HCT116 (cell line): ENCODE measurements at regions not wholly inside any gene's neighbourhood (a gene's known extent, or its start where the extent isn't known, plus 50 kb on each side); places are given as distances from the start of the nearest gene placed in this dataset.

Source experiments
- ATAC-seq: fragments of 200-7000 bp; cut with Tn5 transposase; 2 replicates; pipeline ENCODE4 v1.9.1; 2020; ENCODE audit warnings: mild to moderate bottlenecking, moderate library complexity
- BruUV-seq: library from RNA; stranded (reverse); fragments of 400-500 nt; replicated peaks from 2 replicates; lab custom pipeline; 2021; lab: Mats Ljungman, UMichigan
- CTCF ChIA-PET: fragments of 300-600 bp; sonication (Branson Sonifier 250); formaldehyde crosslinking; loops from one replicate; lab custom pipeline; 2021; ENCODE audit warnings: antibody characterized with exemption; lab: Charles Lee
- POLR2A ChIA-PET: fragments of 300-600, 350-600 bp; sonication (Branson Sonifier 250); formaldehyde crosslinking; loops from one replicate; lab custom pipeline; 2021; ENCODE audit warnings: antibody characterized with exemption; lab: Charles Lee
- RAD21 ChIA-PET, 2 experiments: fragments of 300-600 bp; sonication (Branson Sonifier 250); formaldehyde crosslinking; loops; one replicate each; lab custom pipeline; 2023; ENCODE audit warnings: low total read pairs in 2 of 2; ENCODE audit not compliant: uncharacterized antibody in 2 of 2, unreplicated experiment in 2 of 2, low non-redundant PET in 1 of 2; lab: Charles Lee
- DNase-seq: peaks from one replicate; pipeline ENCODE4 v3.0.0-alpha.2; 2010; ENCODE audit warnings: low read depth, low spot score
- H2AFZ ChIP-seq: fragments of 200-600 bp; shearing (Covaris generic), sonication (generic); 2 replicates; pipeline ENCODE4 v1.6.1; 2017; ENCODE audit warnings: low read depth, mixed run types, mixed read lengths, antibody characterized with exemption, low read length; ENCODE audit not compliant: poor library complexity, severe bottlenecking
- H3K27ac ChIP-seq: 2 replicates; pipeline ENCODE4 v1.5.1; 2012; ENCODE audit warnings: low read depth, low read length
- H3K27me3 ChIP-seq: fragments of 200-600 bp; sonication (generic); 2 replicates; pipeline ENCODE4 v1.6.1; 2016; ENCODE audit warnings: mixed run types, low read length, mixed read lengths; ENCODE audit not compliant: insufficient read depth
- H3K36me3 ChIP-seq, 2 experiments: fragments of 200-500 bp in 1 of 2; fragments of 200-600 bp in 1 of 2; sonication (Bioruptor generic) in 1 of 2; sonication (generic) in 1 of 2; 2 replicates each; pipeline versions ENCODE4 v1.5.1 to v1.6.1; 2014 to 2016; ENCODE audit warnings: low read length in 2 of 2, inconsistent platforms in 1 of 2, mixed read lengths in 1 of 2, mixed run types in 1 of 2; ENCODE audit not compliant: insufficient read depth in 2 of 2, control insufficient read depth in 1 of 2
- H3K4me1 ChIP-seq, 2 experiments: fragments of 200-600 bp in 1 of 2; sonication (generic) in 1 of 2; 2 replicates each; pipeline versions ENCODE4 v1.5.1 to v1.6.1; 2012 to 2017; ENCODE audit warnings: low read length in 2 of 2, inconsistent platforms in 1 of 2, mild to moderate bottlenecking in 1 of 2, mixed read lengths in 1 of 2, mixed run types in 1 of 2, moderate library complexity in 1 of 2; ENCODE audit not compliant: insufficient read depth in 2 of 2, control insufficient read depth in 1 of 2
- H3K4me2 ChIP-seq: fragments of 200-600 bp; sonication (generic); 2 replicates; pipeline ENCODE4 v1.6.1; 2017; ENCODE audit warnings: mixed run types, low read length, mixed read lengths
- H3K4me3 ChIP-seq, 2 experiments: fragments of 200-600 bp in 1 of 2; sonication (generic) in 1 of 2; replicated peaks in 1 of 2; 2 replicates each; pipeline ENCODE4 v1.5.1; 2011 to 2016; ENCODE audit warnings: low read length in 2 of 2, control low read depth in 1 of 2, low read depth in 1 of 2, mild to moderate bottlenecking in 1 of 2, mixed read lengths in 1 of 2, mixed run types in 1 of 2
- H3K79me2 ChIP-seq: fragments of 200-600 bp; sonication (generic); 2 replicates; pipeline ENCODE4 v1.6.1; 2017; ENCODE audit warnings: mild to moderate bottlenecking, mixed run types, low read length, moderate library complexity, mixed read lengths; ENCODE audit not compliant: insufficient read depth
- H3K9ac ChIP-seq: fragments of 200-600 bp; sonication (generic); 2 replicates; pipeline ENCODE4 v1.6.1; 2016; ENCODE audit warnings: low read length, mixed read lengths
- H3K9me2 ChIP-seq: fragments of 200-600 bp; sonication (generic), shearing (Covaris generic); 2 replicates; pipeline ENCODE4 v1.6.1; 2017; ENCODE audit warnings: mixed run types, mild to moderate bottlenecking, moderate library complexity; ENCODE audit not compliant: insufficient read depth
- H3K9me3 ChIP-seq, 2 experiments: fragments of 200-500 bp in 1 of 2; fragments of 200-600 bp in 1 of 2; sonication (Bioruptor generic) in 1 of 2; sonication (generic) in 1 of 2; 2 replicates each; pipeline ENCODE4 v1.6.1; 2014 to 2017; ENCODE audit warnings: low read length in 2 of 2, mixed read lengths in 2 of 2, inconsistent platforms in 1 of 2, low read depth in 1 of 2, mild to moderate bottlenecking in 1 of 2, mixed run types in 1 of 2, moderate library complexity in 1 of 2; ENCODE audit not compliant: control insufficient read depth in 1 of 2, insufficient read depth in 1 of 2
- H4K20me1 ChIP-seq: fragments of 200-600 bp; sonication (generic), shearing (Covaris generic); 2 replicates; pipeline ENCODE4 v1.6.1; 2017; ENCODE audit warnings: mixed run types, mild to moderate bottlenecking, moderate library complexity; ENCODE audit not compliant: insufficient read depth
- CBX3 ChIP-seq: IDR thresholded peaks from 2 replicates; pipeline ENCODE4 v1.6.1; 2012; ENCODE audit warnings: low read depth
- CEBPB ChIP-seq: IDR thresholded peaks from 2 replicates; pipeline ENCODE4 v1.6.1; 2012; ENCODE audit warnings: low read depth
- CTCF ChIP-seq, 3 experiments: fragments of 200-600 bp in 1 of 3; sonication (generic) in 1 of 3; IDR thresholded peaks in 2 of 3; conservative IDR thresholded peaks in 1 of 3; 2 replicates each; pipeline ENCODE4 v1.5.1; 2012 to 2017; ENCODE audit warnings: low read depth in 2 of 3, low read length in 2 of 3, antibody characterized with exemption in 1 of 3, borderline replicate concordance in 1 of 3, control low read depth in 1 of 3, mild to moderate bottlenecking in 1 of 3, mixed read lengths in 1 of 3, mixed run types in 1 of 3, moderate library complexity in 1 of 3; ENCODE audit not compliant: insufficient read depth in 1 of 3
- ELF1 ChIP-seq: IDR thresholded peaks from 2 replicates; pipeline ENCODE4 v1.6.1; 2012; ENCODE audit warnings: low read depth, borderline replicate concordance
- EZH2phosphoT487 ChIP-seq: fragments of 200-600 bp; IDR thresholded peaks from 2 replicates; pipeline ENCODE4 v1.6.1; 2018; ENCODE audit warnings: antibody characterized with exemption, borderline replicate concordance
- JUND ChIP-seq: IDR thresholded peaks from 2 replicates; pipeline ENCODE4 v1.6.1; 2012
- POLR2A ChIP-seq: IDR thresholded peaks from 2 replicates; pipeline ENCODE4 v1.7.0; 2011; ENCODE audit warnings: borderline replicate concordance; ENCODE audit not compliant: insufficient read depth, insufficient read length; ENCODE audit errors: extremely low read depth
- POLR2AphosphoS5 ChIP-seq: IDR thresholded peaks from 2 replicates; pipeline ENCODE4 v1.6.1; 2011; ENCODE audit warnings: mild to moderate bottlenecking, low read depth, low read length, moderate library complexity
- RAD21 ChIP-seq: IDR thresholded peaks from 2 replicates; pipeline ENCODE4 v1.6.1; 2012; ENCODE audit warnings: low read depth, mild to moderate bottlenecking
- SIN3A ChIP-seq: IDR thresholded peaks from 2 replicates; pipeline ENCODE4 v1.6.1; 2012; ENCODE audit warnings: low read depth
- SRF ChIP-seq: IDR thresholded peaks from 2 replicates; pipeline ENCODE4 v1.6.1; 2012; ENCODE audit warnings: low read depth
- TCF7L2 ChIP-seq: IDR thresholded peaks from 2 replicates; pipeline ENCODE4 v1.7.0; 2011; ENCODE audit warnings: borderline replicate concordance, inconsistent platforms; ENCODE audit not compliant: insufficient read depth, insufficient read length; ENCODE audit errors: extremely low read depth
- YY1 ChIP-seq: IDR thresholded peaks from 2 replicates; pipeline ENCODE4 v1.6.1; 2011; ENCODE audit warnings: low read length, low read depth, moderate library complexity, mild to moderate bottlenecking; ENCODE audit not compliant: insufficient replicate concordance; ENCODE audit errors: extremely low read depth
- ZFX ChIP-seq: fragments of 450-650 bp; IDR thresholded peaks from 2 replicates; pipeline ENCODE4 v1.6.1; 2017
- intact Hi-C: fragments of 100-400 bp; cut with micrococcal nuclease; formaldehyde crosslinking; loops from 2 replicates; pipeline ENCODE4 v1.10.0; 2022
- TF ChIP-seq, protein P1 (sequence below): IDR thresholded peaks from 2 replicates; pipeline ENCODE4 v1.6.1; 2012
- TF ChIP-seq, protein P2 (sequence below): IDR thresholded peaks from 2 replicates; pipeline ENCODE4 v1.6.1; 2012; ENCODE audit warnings: low read depth

DNA sequence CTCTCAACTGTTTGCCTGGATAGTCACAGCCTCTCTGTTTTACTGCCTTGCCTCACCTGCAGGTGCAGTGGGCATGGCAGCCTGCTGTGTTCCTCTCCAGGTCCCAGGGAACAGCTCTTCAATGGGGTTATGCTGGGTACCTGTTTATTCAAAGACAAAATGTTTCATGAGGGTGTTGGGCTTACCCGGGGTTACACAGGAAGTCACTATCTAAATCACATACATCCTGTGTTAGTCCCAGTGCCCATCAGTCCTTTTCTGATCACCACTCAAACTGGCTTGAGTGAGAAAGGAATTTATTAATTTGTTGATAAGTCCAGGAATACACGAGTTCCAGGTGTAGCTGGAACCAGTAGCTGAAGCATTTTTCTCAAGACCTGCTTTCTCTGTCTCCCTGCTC, 1503.6 kb upstream of the TMEM132C start:
- intact Hi-C loops: no loop called here
- no peaks in the 10 kb centered on the region for H3K27me3 ChIP-seq
- peaks cover 6 to 13% of the 10 kb centered on the region in 2 experiments; a peak in 2 of 4 replicates for H3K9me3 ChIP-seq
- no peaks in the 10 kb centered on the region for H3K4me1 ChIP-seq
- H3K36me3 ChIP-seq: no peaks in the 10 kb centered on the region
- TF ChIP-seq EZH2phosphoT487: no peak
- no peak for TF ChIP-seq ELF1
- TF ChIP-seq SIN3A: no peak
- no peak for TF ChIP-seq CEBPB
- TF ChIP-seq RAD21: no peak
- no peak for TF ChIP-seq POLR2A
- TF ChIP-seq, all 23 proteins: peak for 0
- Histone ChIP-seq H3K27ac (no peak overlapping the region), H3K9ac (no peak overlapping the region), H3K4me3 (no peak overlapping the region), H3K79me2 (no peaks in the 10 kb centered on the region), H3K9me2 (no peaks in the 10 kb centered on the region), H2AFZ (no peak overlapping the region), H3K4me2 (no peak overlapping the region), H4K20me1 (no peaks in the 10 kb centered on the region)
- ChIA-PET RAD21 (no interaction called here), POLR2A (no interaction called here), CTCF (no interaction called here)
- BruUV-seq: no TSS peak
- DNase-seq (no peak), ATAC-seq (no peak)

DNA sequence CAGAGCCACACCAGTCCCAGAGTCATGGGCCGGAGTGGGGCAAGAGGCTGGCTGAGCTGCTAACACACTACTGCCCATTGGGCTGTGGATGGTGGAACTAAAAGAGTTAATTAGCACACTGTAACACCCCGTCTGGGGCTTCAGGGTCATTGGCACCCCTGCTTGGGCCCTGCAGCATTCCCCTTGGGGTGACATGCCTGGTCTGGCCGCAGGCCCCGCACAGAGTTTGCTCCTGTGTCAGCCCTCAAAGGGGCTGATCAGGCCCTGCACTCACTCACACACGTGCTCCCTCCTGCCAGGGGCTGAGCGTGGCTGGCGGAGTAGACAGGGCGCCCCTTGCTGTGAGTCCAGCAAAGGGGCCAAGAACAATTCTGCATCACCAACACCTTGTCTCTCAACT, 1499.6 kb upstream of the TMEM132C start:
- BruUV-seq: no TSS peak
- POLR2A ChIA-PET: no interaction called here
- Histone ChIP-seq H3K4me1 (peaks cover 0 to 4% of the 10 kb centered on the region in 2 experiments; a peak in 2 of 4 replicates), H3K27me3 (no peaks in the 10 kb centered on the region), H3K9me2 (no peaks in the 10 kb centered on the region), H3K27ac (no peak overlapping the region), H3K4me2 (no peak overlapping the region), H3K79me2 (no peaks in the 10 kb centered on the region), H3K9me3 (peaks cover 6 to 13% of the 10 kb centered on the region in 2 experiments; a peak in 2 of 4 replicates), H4K20me1 (no peaks in the 10 kb centered on the region), H2AFZ (no peak overlapping the region), H3K4me3 (no peak overlapping the region), H3K9ac (no peak overlapping the region), H3K36me3 (no peaks in the 10 kb centered on the region)
- CTCF ChIA-PET: no interaction called here
- RAD21 ChIA-PET: no interaction called here
- intact Hi-C loops: no loop called here
- DNase-seq (no peak), ATAC-seq (no peak)
- TF ChIP-seq JUND (no peak), POLR2AphosphoS5 (no peak), CTCF (IDR thresholded peaks at IDR 0.05 in 2 of 3, conservative IDR thresholded peaks at IDR 0.05 in 1 of 3; ENCODE audit: borderline replicate concordance in 1 of 3, insufficient read depth in 1 of 3, low read depth in 2 of 3, low read length in 2 of 3) (no peak), ZFX (no peak), RAD21 (no peak), CEBPB (no peak), SIN3A (no peak), EZH2phosphoT487 (no peak), YY1 (no peak), CBX3 (no peak), SRF (no peak), TCF7L2 (no peak)
- TF ChIP-seq, protein P1, sequence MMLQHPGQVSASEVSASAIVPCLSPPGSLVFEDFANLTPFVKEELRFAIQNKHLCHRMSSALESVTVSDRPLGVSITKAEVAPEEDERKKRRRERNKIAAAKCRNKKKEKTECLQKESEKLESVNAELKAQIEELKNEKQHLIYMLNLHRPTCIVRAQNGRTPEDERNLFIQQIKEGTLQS: no peak
- TF ChIP-seq, protein P2, sequence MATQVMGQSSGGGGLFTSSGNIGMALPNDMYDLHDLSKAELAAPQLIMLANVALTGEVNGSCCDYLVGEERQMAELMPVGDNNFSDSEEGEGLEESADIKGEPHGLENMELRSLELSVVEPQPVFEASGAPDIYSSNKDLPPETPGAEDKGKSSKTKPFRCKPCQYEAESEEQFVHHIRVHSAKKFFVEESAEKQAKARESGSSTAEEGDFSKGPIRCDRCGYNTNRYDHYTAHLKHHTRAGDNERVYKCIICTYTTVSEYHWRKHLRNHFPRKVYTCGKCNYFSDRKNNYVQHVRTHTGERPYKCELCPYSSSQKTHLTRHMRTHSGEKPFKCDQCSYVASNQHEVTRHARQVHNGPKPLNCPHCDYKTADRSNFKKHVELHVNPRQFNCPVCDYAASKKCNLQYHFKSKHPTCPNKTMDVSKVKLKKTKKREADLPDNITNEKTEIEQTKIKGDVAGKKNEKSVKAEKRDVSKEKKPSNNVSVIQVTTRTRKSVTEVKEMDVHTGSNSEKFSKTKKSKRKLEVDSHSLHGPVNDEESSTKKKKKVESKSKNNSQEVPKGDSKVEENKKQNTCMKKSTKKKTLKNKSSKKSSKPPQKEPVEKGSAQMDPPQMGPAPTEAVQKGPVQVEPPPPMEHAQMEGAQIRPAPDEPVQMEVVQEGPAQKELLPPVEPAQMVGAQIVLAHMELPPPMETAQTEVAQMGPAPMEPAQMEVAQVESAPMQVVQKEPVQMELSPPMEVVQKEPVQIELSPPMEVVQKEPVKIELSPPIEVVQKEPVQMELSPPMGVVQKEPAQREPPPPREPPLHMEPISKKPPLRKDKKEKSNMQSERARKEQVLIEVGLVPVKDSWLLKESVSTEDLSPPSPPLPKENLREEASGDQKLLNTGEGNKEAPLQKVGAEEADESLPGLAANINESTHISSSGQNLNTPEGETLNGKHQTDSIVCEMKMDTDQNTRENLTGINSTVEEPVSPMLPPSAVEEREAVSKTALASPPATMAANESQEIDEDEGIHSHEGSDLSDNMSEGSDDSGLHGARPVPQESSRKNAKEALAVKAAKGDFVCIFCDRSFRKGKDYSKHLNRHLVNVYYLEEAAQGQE: no peak
